Fibroblast of lung (primary cell): ENCODE measurements at regions not wholly inside any gene's neighbourhood (a gene's known extent, or its start where the extent isn't known, plus 50 kb on each side); places are given as distances from the start of the nearest gene placed in this dataset.

Source experiments
- EZH2 ChIP-seq: IDR thresholded peaks from 2 replicates; pipeline ENCODE4 v1.5.1; 2012; ENCODE audit warnings: low read length, control low read depth, mild to moderate bottlenecking; ENCODE audit errors: missing control alignments
- TF ChIP-seq, protein P1 (sequence below), 2 donors: IDR thresholded peaks in 1 of 2; conservative IDR thresholded peaks in 1 of 2; 1 replicate in 1 of 2; 2 replicates in 1 of 2; pipeline ENCODE4 v1.5.1; 2011 to 2012; ENCODE audit warnings: low read length in 2 of 2, control low read depth in 1 of 2, inconsistent platforms in 1 of 2, low read depth in 1 of 2, mild to moderate bottlenecking in 1 of 2

DNA sequence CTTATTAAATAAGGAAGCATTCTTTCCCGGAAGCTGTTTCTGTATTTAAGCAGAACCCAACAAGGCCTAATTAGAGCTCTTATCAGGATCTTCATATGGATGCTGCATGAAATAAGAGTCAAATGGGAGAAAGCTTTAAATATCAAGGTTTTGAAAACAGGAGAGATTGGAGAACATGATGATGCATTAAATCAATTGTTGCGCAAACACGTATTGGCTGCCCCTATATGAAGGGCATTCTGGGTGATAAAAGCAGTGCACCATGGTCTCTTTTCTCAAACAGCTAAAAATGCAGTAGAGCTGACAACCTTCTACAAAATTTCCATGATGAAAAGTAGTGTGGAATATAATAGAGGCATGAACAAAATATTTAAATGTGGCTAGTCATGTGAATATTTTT lies 98.9 kb downstream of the TBXT start:
- TF ChIP-seq, protein P1, sequence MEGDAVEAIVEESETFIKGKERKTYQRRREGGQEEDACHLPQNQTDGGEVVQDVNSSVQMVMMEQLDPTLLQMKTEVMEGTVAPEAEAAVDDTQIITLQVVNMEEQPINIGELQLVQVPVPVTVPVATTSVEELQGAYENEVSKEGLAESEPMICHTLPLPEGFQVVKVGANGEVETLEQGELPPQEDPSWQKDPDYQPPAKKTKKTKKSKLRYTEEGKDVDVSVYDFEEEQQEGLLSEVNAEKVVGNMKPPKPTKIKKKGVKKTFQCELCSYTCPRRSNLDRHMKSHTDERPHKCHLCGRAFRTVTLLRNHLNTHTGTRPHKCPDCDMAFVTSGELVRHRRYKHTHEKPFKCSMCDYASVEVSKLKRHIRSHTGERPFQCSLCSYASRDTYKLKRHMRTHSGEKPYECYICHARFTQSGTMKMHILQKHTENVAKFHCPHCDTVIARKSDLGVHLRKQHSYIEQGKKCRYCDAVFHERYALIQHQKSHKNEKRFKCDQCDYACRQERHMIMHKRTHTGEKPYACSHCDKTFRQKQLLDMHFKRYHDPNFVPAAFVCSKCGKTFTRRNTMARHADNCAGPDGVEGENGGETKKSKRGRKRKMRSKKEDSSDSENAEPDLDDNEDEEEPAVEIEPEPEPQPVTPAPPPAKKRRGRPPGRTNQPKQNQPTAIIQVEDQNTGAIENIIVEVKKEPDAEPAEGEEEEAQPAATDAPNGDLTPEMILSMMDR (conservative IDR thresholded peaks at IDR 0.05 in 1 of 2, IDR thresholded peaks at IDR 0.05 in 1 of 2; ENCODE audit: low read depth in 1 of 2, low read length in 2 of 2): no peak
- TF ChIP-seq EZH2: no peak
